Inflammatory macrophage treated with lipopolysaccharide for 1 hour (primary cell): ENCODE measurements at regions not wholly inside any gene's neighbourhood (a gene's known extent, or its start where the extent isn't known, plus 50 kb on each side); places are given as distances from the start of the nearest gene placed in this dataset.
"Not testable (repeated sequence)": the region's sequence is repeated elsewhere in the genome, so short reads cannot be mapped to it uniquely, and the experiment has no call there.

Source experiments
- DNase-seq, 2 donors: peaks; one replicate each; pipeline ENCODE4 v3.0.0-alpha.2; 2020 to 2022

- DNase-seq = no peak
Observed at GRCh38 chrX:138026211-138026610, 460.3 kb downstream of the ZIC3 start.

- no peak for DNase-seq
Observed at GRCh38 chrX:138031715-138032114, 465.8 kb downstream of the ZIC3 start.

- no peak for DNase-seq
Observed at GRCh38 chrX:138034136-138034535, 468.2 kb downstream of the ZIC3 start.

- DNase-seq = no peak
Observed at GRCh38 chrX:138037548-138037947, 471.6 kb downstream of the ZIC3 start.

GRCh38 chrX:138057883-138058282 lies 492.0 kb downstream of the ZIC3 start:
- no peak for DNase-seq

GRCh38 chrX:138058931-138059330 lies 493.0 kb downstream of the ZIC3 start:
- no peak for DNase-seq

- no peak for DNase-seq
Observed at GRCh38 chrX:138067415-138067814, 501.5 kb downstream of the ZIC3 start.

GRCh38 chrX:138073626-138074025 lies 507.7 kb downstream of the ZIC3 start:
- no peak for DNase-seq

- no peak for DNase-seq
Observed at GRCh38 chrX:138082251-138082650, 516.3 kb downstream of the ZIC3 start.

GRCh38 chrX:138082896-138083295 lies 517.0 kb downstream of the ZIC3 start:
- DNase-seq = no peak

GRCh38 chrX:138110910-138111309 lies 545.0 kb downstream of the ZIC3 start:
- DNase-seq = not testable (repeated sequence)

- no peak for DNase-seq
Observed at GRCh38 chrX:138127314-138127713, 561.4 kb downstream of the ZIC3 start.

- peak; percentile 1 to 31 for DNase-seq
Observed at GRCh38 chrX:138128027-138128671, 562.2 kb downstream of the ZIC3 start.

- DNase-seq = peak in 1 of 2 donors; percentile 1
Observed at GRCh38 chrX:138150709-138151108, 560.8 kb downstream of the FGF13 start.

GRCh38 chrX:138157850-138158249 lies 553.7 kb downstream of the FGF13 start:
- no peak for DNase-seq

- no peak for DNase-seq
Observed at GRCh38 chrX:138191998-138192397, 519.5 kb downstream of the FGF13 start.

GRCh38 chrX:138229718-138230117 lies 481.8 kb downstream of the FGF13 start:
- no peak for DNase-seq

- no peak for DNase-seq
Observed at GRCh38 chrX:138240266-138240665, 471.3 kb downstream of the FGF13 start.

- no peak for DNase-seq
Observed at GRCh38 chrX:138254001-138254400, 457.5 kb downstream of the FGF13 start.

GRCh38 chrX:138255373-138255772 lies 456.1 kb downstream of the FGF13 start:
- DNase-seq = no peak

GRCh38 chrX:138264095-138264494 lies 447.4 kb downstream of the FGF13 start:
- DNase-seq = not testable (repeated sequence)

GRCh38 chrX:138270931-138271330 lies 440.6 kb downstream of the FGF13 start:
- no peak for DNase-seq

- not testable (repeated sequence) for DNase-seq
Observed at GRCh38 chrX:138282598-138283150, 428.8 kb downstream of the FGF13 start.

GRCh38 chrX:138287205-138287877 lies 424.2 kb downstream of the FGF13 start:
- no peak for DNase-seq
